GM12873 (cell line): ENCODE measurements at regions not wholly inside any gene's neighbourhood (a gene's known extent, or its start where the extent isn't known, plus 50 kb on each side); places are given as distances from the start of the nearest gene placed in this dataset.

ENCODE experiments used
- CTCF ChIP-seq: IDR thresholded peaks from 2 replicates; pipeline ENCODE4 v1.5.1; 2012; ENCODE audit warnings: low read depth, mild to moderate bottlenecking, moderate library complexity, low read length, control low read depth; ENCODE audit not compliant: insufficient read depth; ENCODE audit errors: missing control alignments

- no peak for TF ChIP-seq CTCF
Measured at GRCh38 chr10:29823553-29824080, 188.8 kb upstream of the SVIL start.

GRCh38 chr10:29820890-29821461 lies 186.2 kb upstream of the SVIL start:
- no peak for TF ChIP-seq CTCF

GRCh38 chr10:29816801-29817558 lies 182.2 kb upstream of the SVIL start:
- no peak for TF ChIP-seq CTCF

- no peak for TF ChIP-seq CTCF
Measured at GRCh38 chr10:29815572-29815971, 180.8 kb upstream of the SVIL start.

GRCh38 chr10:29811751-29812427 lies 177.1 kb upstream of the SVIL start:
- TF ChIP-seq CTCF, result no peak

GRCh38 chr10:29810816-29811215 lies 176.0 kb upstream of the SVIL start:
- TF ChIP-seq CTCF, result no peak

GRCh38 chr10:29809383-29809782 lies 174.6 kb upstream of the SVIL start:
- no peak for TF ChIP-seq CTCF
